Eye (tissue), 1 donor: ENCODE measurements at regions not wholly inside any gene's neighbourhood (a gene's known extent, or its start where the extent isn't known, plus 50 kb on each side); places are given as distances from the start of the nearest gene placed in this dataset.
"Not testable (repeated sequence)": the region's sequence is repeated elsewhere in the genome, so short reads cannot be mapped to it uniquely, and the experiment has no call there.

Source experiments
- DNase-seq: peaks from one replicate; pipeline ENCODE4 v3.0.0-alpha.2; 2015

GRCh38 chr10:62500116-62500515, 125.9 kb downstream of the ZNF365 start:
- DNase-seq = not testable (repeated sequence)

GRCh38 chr10:62501547-62501946, 127.4 kb downstream of the ZNF365 start:
- no peak for DNase-seq

- DNase-seq = no peak
Measured at GRCh38 chr10:62502995-62503613, 128.9 kb downstream of the ZNF365 start.

DNA sequence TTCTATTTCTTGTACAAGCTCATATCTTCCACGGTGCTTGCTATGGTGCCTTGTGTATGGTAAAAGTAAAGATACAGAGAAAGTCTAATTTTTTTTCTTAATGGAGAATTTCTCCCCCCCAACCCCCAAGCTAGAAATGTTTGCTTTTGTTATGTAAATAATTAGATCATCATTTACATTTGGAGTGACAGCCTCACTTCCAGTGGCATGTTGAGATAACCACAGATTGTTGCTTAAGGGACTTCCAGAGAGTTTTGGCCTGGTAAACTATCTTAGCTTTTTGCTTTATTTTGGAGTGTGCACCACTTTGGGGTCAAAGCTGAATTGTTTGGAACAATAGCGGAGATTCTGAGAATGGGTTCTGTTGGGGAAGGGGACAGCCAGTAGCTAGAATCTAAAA, 129.7 kb downstream of the ZNF365 start:
- no peak for DNase-seq

GRCh38 chr10:62506371-62506770, 132.2 kb downstream of the ZNF365 start:
- DNase-seq = no peak

DNA sequence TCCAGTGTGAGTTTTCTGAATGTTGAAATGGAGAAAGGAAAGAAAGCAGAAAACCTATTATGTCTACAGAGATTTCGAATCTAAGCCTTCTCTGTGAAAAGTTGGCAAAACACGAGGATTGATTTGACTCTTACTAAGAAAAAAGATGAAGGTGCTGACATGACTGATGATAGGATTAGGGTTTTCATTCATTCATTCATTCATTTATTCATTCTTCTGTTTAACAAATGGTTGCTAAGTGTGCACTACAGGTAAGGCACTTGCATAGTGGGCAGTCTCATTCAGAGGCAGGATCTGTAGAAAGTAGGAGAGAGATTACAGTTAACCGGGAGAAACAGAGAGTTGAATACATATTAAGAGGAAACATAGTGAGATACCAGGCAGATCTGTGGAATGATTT, 137.1 kb downstream of the ZNF365 start:
- no peak for DNase-seq

- DNase-seq = no peak
Measured at GRCh38 chr10:62511656-62512055, 137.5 kb downstream of the ZNF365 start.

GRCh38 chr10:62512732-62513475, 138.7 kb downstream of the ZNF365 start:
- no peak for DNase-seq

DNA sequence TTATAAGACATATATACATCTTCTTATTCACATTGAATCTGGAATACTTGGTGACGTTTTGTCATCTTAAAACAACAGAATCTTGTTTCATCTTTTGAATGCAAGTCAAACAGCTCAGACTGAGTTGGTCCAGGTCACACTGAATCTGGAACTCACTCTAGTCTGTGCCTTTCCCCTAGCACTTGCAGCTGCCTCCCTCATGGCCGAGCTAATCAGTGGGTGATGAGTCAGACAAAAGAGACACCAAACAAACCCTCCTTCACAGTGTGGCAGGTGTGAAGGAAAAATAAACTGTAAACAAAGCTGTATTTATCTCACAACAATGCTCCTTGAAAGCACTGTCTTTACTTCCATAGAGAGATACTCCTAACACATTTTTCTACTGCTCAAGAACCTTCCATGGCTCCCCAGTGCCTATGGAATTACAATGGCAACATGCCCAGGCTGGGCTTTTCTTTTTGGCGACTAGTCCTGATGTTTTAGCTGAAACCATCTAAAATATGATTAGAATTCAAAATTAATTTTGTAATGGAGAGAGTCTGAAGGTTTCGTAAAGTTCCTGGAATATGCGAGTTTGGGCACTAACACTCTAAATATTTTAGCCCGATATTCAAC, 140.0 kb downstream of the ZNF365 start:
- DNase-seq = no peak

GRCh38 chr10:62517252-62517651, 143.1 kb downstream of the ZNF365 start:
- no peak for DNase-seq

GRCh38 chr10:62527019-62527827, 153.1 kb downstream of the ZNF365 start:
- no peak for DNase-seq

- DNase-seq = no peak
Measured at GRCh38 chr10:62528441-62528840, 154.3 kb downstream of the ZNF365 start.

DNA sequence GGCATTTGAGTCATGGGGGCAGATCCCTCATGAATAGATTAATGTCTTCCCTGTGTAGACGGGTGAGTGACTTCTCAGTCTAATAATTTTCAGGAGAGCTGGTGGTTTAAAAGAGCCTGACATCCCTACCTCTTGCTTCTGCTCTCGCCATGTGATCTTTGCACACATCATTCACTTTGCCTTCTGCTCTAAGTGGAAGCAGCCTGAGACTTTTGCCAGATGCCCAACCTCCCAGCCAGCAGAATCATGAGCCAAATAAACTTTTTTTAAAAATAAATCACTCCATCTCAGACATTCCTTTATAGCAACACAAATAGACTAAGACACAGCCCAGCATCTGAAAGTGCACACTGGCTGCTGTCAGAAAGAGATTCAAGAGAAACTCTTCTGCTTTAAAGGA, 155.2 kb downstream of the ZNF365 start:
- DNase-seq = no peak

- no peak for DNase-seq
Measured at GRCh38 chr10:62534031-62534430, 159.9 kb downstream of the ZNF365 start.

GRCh38 chr10:62538606-62539005, 164.4 kb downstream of the ZNF365 start:
- DNase-seq = no peak

- no peak for DNase-seq
Measured at GRCh38 chr10:62540389-62540788, 166.2 kb downstream of the ZNF365 start.

- no peak for DNase-seq
Measured at GRCh38 chr10:62541811-62542210, 167.6 kb downstream of the ZNF365 start.

GRCh38 chr10:62543571-62544355, 169.6 kb downstream of the ZNF365 start:
- no peak for DNase-seq

DNA sequence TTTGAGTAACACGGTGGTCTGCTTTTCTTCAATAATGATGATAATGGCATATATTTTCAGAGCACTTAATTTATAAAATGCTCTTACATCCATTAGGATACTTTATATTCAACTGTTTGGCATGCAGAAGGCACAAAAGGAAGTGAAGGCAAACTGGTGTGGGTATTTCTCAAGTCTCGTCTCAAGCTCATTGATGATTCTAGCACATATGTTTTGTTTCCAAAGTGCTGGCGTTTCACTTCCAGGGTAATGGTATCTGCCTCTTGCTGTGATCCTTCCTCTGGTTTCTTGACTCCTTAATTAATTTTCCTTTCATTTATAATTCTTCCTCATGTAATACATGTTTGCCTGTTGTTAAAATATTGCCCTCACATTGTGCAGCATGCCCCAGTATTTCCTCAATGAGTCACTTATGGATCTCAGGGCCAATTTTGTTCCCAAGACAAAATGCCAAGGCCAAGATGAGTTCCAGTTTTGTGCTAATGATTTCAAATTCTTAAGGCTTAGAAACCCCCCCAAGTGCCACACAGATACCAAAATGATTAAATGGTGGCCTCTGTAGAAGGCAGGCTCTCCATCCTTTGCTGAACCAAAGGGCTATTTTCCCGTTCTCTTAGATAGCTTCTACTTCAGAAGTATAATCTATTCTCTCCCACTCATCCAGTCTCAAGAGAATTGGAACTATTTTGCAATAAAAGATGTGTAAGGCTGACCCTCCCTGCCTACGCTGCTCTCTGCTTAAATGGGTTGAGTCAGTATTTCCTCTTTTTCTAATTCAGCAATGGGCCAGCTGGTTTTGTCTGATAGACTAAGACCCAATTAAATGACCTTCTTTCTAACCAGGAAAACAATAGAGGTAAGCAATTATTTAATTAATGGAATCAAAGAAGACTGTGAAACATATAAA, 171.2 kb downstream of the ZNF365 start:
- DNase-seq = no peak

- DNase-seq = no peak
Measured at GRCh38 chr10:62548686-62549085, 174.5 kb downstream of the ZNF365 start.

DNA sequence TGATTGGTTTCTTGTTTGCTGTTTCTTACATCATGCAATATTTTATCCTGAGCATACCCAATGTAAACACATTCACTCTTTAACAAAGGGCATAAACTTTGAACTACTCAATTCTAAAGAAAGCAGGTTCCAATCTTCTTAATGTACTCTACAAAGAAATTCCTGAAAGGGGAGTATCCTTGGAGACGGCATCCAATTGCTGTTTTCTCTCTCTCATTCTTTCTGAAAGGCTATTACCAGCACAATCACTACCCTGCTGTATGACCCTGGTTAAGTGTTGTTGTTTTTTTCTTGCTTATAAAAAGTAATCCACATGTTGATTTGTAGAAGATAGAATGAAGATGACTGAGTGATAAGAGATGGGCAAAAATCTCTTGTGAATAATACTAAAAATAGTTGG, 176.0 kb downstream of the ZNF365 start:
- no peak for DNase-seq
